ENCODE measurements at regions not wholly inside any gene's neighbourhood (a gene's known extent, or its start where the extent isn't known, plus 50 kb on each side); places are given as distances from the start of the nearest gene placed in this dataset.

DNA sequence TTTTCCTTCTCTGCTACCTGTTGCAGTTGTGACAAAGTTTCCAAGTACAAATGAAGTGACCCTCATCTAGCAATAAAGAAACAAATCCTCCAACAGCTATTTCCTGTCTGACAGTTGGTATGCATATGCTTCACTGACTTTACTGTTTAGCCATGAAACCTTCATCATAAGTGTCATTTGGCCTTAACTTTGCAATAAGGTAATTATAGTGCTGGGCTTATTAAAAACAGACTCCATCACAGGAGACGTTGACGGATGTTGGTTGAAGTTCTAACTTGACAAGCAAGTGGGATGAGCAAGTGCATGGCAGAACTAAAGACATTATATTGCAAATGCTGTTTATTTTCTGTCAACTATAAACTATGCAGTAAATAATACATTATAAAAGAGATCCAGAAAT is 425.2 kb downstream of the RPS29 start:
- no peak overlapping the region for H3K27ac ChIP-seq (ENCODE audit: poor library complexity, severe bottlenecking)
- peaks cover 13% of the 10 kb centered on the region for H3K27me3 ChIP-seq (ENCODE audit: insufficient read depth, poor library complexity, severe bottlenecking)
- H3K9me3 ChIP-seq (ENCODE audit: severe bottlenecking): no peaks in the 10 kb centered on the region

DNA sequence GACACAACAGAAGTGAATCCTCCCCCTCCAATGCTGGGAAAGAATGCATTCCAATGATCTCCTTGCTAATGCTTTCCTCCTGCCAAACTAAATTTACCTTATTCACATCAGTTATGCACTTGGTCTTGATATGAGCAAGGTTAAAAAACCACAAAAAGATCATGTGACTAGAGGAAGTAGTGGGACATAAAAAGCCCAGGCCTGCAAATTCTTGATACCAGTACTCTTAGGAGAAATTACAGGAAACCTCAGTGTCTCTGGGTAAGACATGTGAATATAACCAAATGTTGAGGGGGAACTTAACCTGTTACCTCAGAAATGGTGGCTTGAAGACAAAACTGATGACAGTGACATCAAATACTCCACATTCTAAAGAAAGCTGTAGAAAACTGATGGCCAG is 427.1 kb downstream of the RPS29 start:
- Histone ChIP-seq H3K27me3 (ENCODE audit: insufficient read depth, poor library complexity, severe bottlenecking) (peaks cover 18% of the 10 kb centered on the region), H3K4me1 (ENCODE audit: insufficient read depth, poor library complexity, severe bottlenecking) (no peaks in the 10 kb centered on the region), H3K36me3 (ENCODE audit: low read depth) (no peaks in the 10 kb centered on the region), H3K9me3 (ENCODE audit: severe bottlenecking) (no peaks in the 10 kb centered on the region), H3K4me3 (ENCODE audit: severe bottlenecking) (no peak overlapping the region), H3K27ac (ENCODE audit: poor library complexity, severe bottlenecking) (no peak overlapping the region)
- no peak for ATAC-seq (ENCODE audit: low read depth)
- TF ChIP-seq, protein P1, sequence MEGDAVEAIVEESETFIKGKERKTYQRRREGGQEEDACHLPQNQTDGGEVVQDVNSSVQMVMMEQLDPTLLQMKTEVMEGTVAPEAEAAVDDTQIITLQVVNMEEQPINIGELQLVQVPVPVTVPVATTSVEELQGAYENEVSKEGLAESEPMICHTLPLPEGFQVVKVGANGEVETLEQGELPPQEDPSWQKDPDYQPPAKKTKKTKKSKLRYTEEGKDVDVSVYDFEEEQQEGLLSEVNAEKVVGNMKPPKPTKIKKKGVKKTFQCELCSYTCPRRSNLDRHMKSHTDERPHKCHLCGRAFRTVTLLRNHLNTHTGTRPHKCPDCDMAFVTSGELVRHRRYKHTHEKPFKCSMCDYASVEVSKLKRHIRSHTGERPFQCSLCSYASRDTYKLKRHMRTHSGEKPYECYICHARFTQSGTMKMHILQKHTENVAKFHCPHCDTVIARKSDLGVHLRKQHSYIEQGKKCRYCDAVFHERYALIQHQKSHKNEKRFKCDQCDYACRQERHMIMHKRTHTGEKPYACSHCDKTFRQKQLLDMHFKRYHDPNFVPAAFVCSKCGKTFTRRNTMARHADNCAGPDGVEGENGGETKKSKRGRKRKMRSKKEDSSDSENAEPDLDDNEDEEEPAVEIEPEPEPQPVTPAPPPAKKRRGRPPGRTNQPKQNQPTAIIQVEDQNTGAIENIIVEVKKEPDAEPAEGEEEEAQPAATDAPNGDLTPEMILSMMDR (IDR thresholded peaks at IDR 0.05; ENCODE audit: poor library complexity, severe bottlenecking): no peak
- no peak for DNase-seq (ENCODE audit: low spot score)

More for the DNA sequence above, 425.2 kb downstream of the RPS29 start:
- no peaks in the 10 kb centered on the region for H3K36me3 ChIP-seq (ENCODE audit: low read depth)
- H3K4me3 ChIP-seq (ENCODE audit: severe bottlenecking): no peak overlapping the region
- TF ChIP-seq, protein P1 (IDR thresholded peaks at IDR 0.05; ENCODE audit: poor library complexity, severe bottlenecking): no peak
- DNase-seq (ENCODE audit: low spot score) (no peak), ATAC-seq (ENCODE audit: low read depth) (no peak)
- H3K4me1 ChIP-seq (ENCODE audit: insufficient read depth, poor library complexity, severe bottlenecking): no peaks in the 10 kb centered on the region

DNA sequence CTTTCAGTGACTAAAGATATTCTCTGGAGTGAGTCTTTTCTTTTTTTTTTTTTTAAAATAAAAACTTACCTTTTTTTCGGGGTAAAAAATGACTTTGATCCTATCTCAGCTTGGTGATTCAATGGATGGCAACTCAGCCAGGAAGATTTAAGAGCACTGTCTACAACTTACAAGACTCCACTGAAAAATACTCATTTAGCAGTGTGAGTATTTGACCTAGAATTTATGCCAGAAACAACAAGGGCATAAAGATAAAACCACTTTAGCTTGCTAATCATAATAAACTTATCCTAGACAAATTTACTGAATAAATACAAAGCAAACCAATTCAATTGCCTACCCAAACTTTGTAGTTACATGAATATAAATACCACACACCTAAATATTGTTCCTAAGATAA is 446.6 kb downstream of the RPS29 start:
- no peaks in the 10 kb centered on the region for H3K9me3 ChIP-seq (ENCODE audit: severe bottlenecking)
- DNase-seq (ENCODE audit: low spot score) (no peak), ATAC-seq (ENCODE audit: low read depth) (no peak)
- H3K4me3 ChIP-seq (ENCODE audit: severe bottlenecking): no peak overlapping the region
- H3K27ac ChIP-seq (ENCODE audit: poor library complexity, severe bottlenecking): no peak overlapping the region
- H3K27me3 ChIP-seq (ENCODE audit: insufficient read depth, poor library complexity, severe bottlenecking): peaks cover 11% of the 10 kb centered on the region
- H3K36me3 ChIP-seq (ENCODE audit: low read depth): no peaks in the 10 kb centered on the region
- TF ChIP-seq, protein P1 (IDR thresholded peaks at IDR 0.05; ENCODE audit: poor library complexity, severe bottlenecking): no peak
- no peaks in the 10 kb centered on the region for H3K4me1 ChIP-seq (ENCODE audit: insufficient read depth, poor library complexity, severe bottlenecking)

DNA sequence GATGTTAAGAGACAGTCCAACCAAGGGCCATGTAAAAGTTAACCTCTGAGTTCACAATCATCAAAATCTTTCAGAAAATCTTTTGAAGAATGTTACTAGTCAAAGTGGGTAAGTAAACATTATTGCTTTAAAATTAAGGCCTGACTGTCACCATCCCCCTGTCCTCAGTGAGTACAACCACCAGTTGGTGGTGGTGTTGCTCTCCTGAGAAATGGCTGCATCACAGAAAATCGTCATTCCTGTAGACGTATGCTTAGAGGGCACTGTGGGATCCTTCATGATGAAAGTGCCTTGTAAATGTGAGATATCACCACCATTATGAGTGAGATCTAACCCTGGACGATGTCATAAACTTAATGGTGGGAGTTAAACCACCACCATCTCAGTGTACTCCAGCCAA is 451.2 kb downstream of the RPS29 start:
- DNase-seq (ENCODE audit: low spot score): no peak

DNA sequence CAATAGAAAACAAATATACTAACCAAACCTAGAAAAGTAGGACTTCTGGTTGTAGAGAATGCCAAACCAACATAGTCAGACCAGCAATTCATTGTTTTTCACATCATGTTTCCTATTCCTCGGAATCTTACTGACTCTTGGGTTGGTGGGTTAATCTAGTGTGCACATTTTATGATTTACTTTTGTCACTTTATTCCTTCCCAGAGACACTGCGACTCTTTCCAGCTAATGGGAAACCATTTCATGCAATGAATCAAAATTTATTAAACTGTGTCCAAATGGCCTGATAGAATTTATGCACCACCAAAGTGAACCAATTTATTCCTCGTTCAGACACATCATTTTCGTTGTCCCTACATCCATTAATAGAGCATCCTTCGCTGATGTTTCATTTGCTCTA is 464.9 kb downstream of the RPS29 start:
- ATAC-seq (ENCODE audit: low read depth) (no peak), DNase-seq (ENCODE audit: low spot score) (no peak)
- no peaks in the 10 kb centered on the region for H3K9me3 ChIP-seq (ENCODE audit: severe bottlenecking)
- no peak overlapping the region for H3K27ac ChIP-seq (ENCODE audit: poor library complexity, severe bottlenecking)
- H3K4me3 ChIP-seq (ENCODE audit: severe bottlenecking): no peak overlapping the region
- no peaks in the 10 kb centered on the region for H3K36me3 ChIP-seq (ENCODE audit: low read depth)
- no peaks in the 10 kb centered on the region for H3K4me1 ChIP-seq (ENCODE audit: insufficient read depth, poor library complexity, severe bottlenecking)
- no peaks in the 10 kb centered on the region for H3K27me3 ChIP-seq (ENCODE audit: insufficient read depth, poor library complexity, severe bottlenecking)
- TF ChIP-seq, protein P1 (IDR thresholded peaks at IDR 0.05; ENCODE audit: poor library complexity, severe bottlenecking): no peak

More for the DNA sequence above, 451.2 kb downstream of the RPS29 start:
- no peaks in the 10 kb centered on the region for H3K9me3 ChIP-seq (ENCODE audit: severe bottlenecking)
- H3K27me3 ChIP-seq (ENCODE audit: insufficient read depth, poor library complexity, severe bottlenecking): no peaks in the 10 kb centered on the region
- no peak overlapping the region for H3K4me3 ChIP-seq (ENCODE audit: severe bottlenecking)
- no peaks in the 10 kb centered on the region for H3K4me1 ChIP-seq (ENCODE audit: insufficient read depth, poor library complexity, severe bottlenecking)
- H3K27ac ChIP-seq (ENCODE audit: poor library complexity, severe bottlenecking): no peak overlapping the region
- TF ChIP-seq, protein P1 (IDR thresholded peaks at IDR 0.05; ENCODE audit: poor library complexity, severe bottlenecking): no peak
- H3K36me3 ChIP-seq (ENCODE audit: low read depth): no peaks in the 10 kb centered on the region
- peak; percentile 36; the same call in 1 of the 3 replicates for ATAC-seq (ENCODE audit: low read depth)

Measured in RWPE2 (cell line).